Activated CD4-positive, alpha-beta T cell treated with anti-CD3 and anti-CD28 coated beads, Interleukin-2, amount 10 ng/mL, durations not matched to agents 24 days and 14 days (primary cell): ENCODE measurements at regions not wholly inside any gene's neighbourhood (a gene's known extent, or its start where the extent isn't known, plus 50 kb on each side); places are given as distances from the start of the nearest gene placed in this dataset.

Source experiments
- DNase-seq: peaks from one replicate; pipeline ENCODE4 v3.0.0; 2022
- H3K27ac Mint-ChIP-seq: one replicate; pipeline ENCODE4 v1.8.0; 2022; ENCODE audit warnings: mild to moderate bottlenecking, mixed read lengths
- H3K27me3 Mint-ChIP-seq: one replicate; pipeline ENCODE4 v1.8.0; 2022; ENCODE audit warnings: mixed read lengths
- H3K36me3 Mint-ChIP-seq: one replicate; pipeline ENCODE4 v1.8.0; 2022; ENCODE audit warnings: low read depth, mild to moderate bottlenecking, mixed read lengths
- H3K4me1 Mint-ChIP-seq: one replicate; pipeline ENCODE4 v1.8.0; 2021; ENCODE audit warnings: mixed read lengths
- H3K4me3 Mint-ChIP-seq: one replicate; pipeline ENCODE4 v1.8.0; 2022; ENCODE audit warnings: mild to moderate bottlenecking, moderate library complexity, mixed read lengths
- H3K9me3 Mint-ChIP-seq: one replicate; pipeline ENCODE4 v1.8.0; 2021; ENCODE audit warnings: mixed read lengths
- intact Hi-C: fragments of 100-400 bp; cut with micrococcal nuclease; formaldehyde crosslinking; loops from one replicate; pipeline ENCODE4 v1.15.1; 2023

DNA sequence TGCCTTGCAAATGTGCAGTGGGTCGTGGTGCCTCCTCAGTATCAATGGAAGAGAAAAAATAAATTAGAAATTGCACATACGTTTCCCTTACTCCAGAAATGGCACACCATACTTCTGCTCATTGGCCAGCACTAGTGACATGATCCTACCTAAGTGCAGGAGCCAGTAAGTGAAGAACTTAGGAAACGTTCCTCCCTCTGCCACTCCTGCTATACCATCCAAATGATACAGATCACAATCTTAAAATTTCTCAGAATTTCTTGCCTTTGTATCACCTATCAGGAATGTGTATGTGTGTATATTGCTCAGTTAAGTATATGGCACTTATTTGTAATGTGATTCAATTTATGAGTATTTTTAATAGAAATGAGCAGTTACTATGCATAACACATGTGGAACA is 237.0 kb upstream of the UBE2E3 start:
- DNase-seq, result no peak
- Mint-ChIP-seq H3K9me3 (no peaks in the 10 kb centered on the region), H3K27me3 (no peaks in the 10 kb centered on the region), H3K36me3 (no peaks in the 10 kb centered on the region), H3K27ac (no peak overlapping the region), H3K4me3 (no peak overlapping the region), H3K4me1 (no peaks in the 10 kb centered on the region)
- intact Hi-C loops, result no loop called here

DNA sequence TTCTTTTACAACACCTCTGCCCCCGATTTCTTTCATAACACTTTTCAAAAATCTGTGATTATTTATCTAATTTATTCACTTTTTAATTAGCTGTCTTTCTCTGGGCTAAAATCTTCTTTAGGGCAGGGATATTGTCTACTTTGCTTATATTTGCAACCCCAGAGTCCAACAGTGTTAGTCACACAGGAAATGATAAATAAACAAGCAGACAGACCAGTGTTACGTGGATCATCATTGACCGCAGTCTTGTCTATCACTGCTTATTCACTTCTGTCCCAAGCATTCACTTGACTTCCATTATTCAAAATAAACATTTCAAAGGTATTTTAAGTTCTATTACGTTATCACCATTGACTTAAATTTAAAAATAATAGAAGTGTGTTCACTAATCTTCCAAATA is 237.6 kb upstream of the UBE2E3 start:
- no peaks in the 10 kb centered on the region for H3K27me3 Mint-ChIP-seq
- DNase-seq, result no peak
- H3K36me3 Mint-ChIP-seq, result no peaks in the 10 kb centered on the region
- H3K9me3 Mint-ChIP-seq, result no peaks in the 10 kb centered on the region
- H3K4me3 Mint-ChIP-seq, result no peak overlapping the region
- H3K4me1 Mint-ChIP-seq, result no peaks in the 10 kb centered on the region
- intact Hi-C loops, result no loop called here
- no peak overlapping the region for H3K27ac Mint-ChIP-seq

DNA sequence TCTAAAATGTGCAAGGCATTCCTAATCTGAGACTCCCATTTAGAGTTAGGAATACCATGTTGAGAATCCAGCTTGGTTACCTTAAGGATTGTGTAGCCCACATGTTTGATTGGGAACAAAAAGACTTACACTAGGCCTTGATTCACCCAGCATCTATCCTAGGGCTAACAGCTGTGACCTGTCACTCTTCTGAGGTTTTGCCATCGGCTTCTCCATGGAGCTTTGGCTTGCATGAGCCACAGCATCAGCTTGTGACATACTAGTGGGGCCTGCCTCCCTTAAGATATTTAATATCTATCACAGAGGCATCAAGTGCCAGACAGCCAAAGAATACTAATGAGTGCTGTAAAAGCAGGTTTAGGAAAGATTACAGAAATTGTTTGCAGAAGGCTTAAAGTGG is 241.3 kb upstream of the UBE2E3 start:
- H3K27ac Mint-ChIP-seq, result no peak overlapping the region
- H3K9me3 Mint-ChIP-seq, result no peaks in the 10 kb centered on the region
- DNase-seq, result no peak
- no peaks in the 10 kb centered on the region for H3K4me1 Mint-ChIP-seq
- intact Hi-C loops, result no loop called here
- H3K27me3 Mint-ChIP-seq, result no peaks in the 10 kb centered on the region
- no peak overlapping the region for H3K4me3 Mint-ChIP-seq
- H3K36me3 Mint-ChIP-seq, result no peaks in the 10 kb centered on the region

DNA sequence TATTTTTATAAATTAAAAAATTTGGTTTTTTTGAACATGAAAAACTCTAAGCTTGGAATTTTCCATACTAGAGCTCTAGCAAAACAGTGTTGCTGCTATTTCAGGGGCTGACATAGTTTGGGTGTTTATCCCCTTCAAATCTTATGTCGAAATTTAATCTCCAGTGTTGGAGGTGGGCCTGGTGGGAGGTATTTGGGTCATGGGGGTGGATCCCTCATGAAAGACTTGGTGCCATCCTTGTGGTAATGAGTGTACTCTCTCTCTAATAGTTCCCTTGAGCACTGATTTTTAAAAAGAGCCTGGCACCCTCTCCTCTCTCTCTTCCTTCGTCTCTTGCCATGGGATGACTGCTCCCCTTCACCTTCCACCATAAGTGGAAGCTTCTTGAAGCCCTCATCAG is 244.6 kb upstream of the UBE2E3 start:
- no peaks in the 10 kb centered on the region for H3K9me3 Mint-ChIP-seq
- H3K4me3 Mint-ChIP-seq, result no peak overlapping the region
- no peak for DNase-seq
- H3K36me3 Mint-ChIP-seq, result no peaks in the 10 kb centered on the region
- H3K27ac Mint-ChIP-seq, result no peak overlapping the region
- intact Hi-C loops, result no loop called here
- peaks cover 2% of the 10 kb centered on the region for H3K27me3 Mint-ChIP-seq
- H3K4me1 Mint-ChIP-seq, result no peaks in the 10 kb centered on the region

DNA sequence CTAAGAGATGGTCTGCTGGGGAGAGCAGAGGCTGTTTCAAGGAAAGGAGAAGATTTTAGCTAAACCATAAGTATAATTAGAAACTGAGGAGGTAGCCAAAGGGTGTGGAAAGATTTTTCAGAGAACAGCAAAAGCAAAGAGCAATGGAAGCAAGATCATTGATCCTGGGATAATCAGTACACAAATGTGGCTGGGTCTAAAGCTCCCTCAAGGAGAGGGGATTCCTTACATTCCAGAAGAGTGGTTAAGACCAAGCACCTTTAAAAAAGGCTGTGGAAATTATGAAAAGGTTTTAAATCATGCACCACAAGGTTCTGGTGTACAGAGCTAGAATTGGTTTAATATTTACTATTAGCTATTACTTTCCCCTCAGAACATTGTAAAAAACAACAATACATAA is 246.0 kb upstream of the UBE2E3 start:
- H3K4me3 Mint-ChIP-seq, result no peak overlapping the region
- no peak overlapping the region for H3K27ac Mint-ChIP-seq
- no peaks in the 10 kb centered on the region for H3K9me3 Mint-ChIP-seq
- H3K27me3 Mint-ChIP-seq, result peaks cover 2% of the 10 kb centered on the region
- no peaks in the 10 kb centered on the region for H3K4me1 Mint-ChIP-seq
- intact Hi-C loops, result no loop called here
- no peak for DNase-seq
- no peaks in the 10 kb centered on the region for H3K36me3 Mint-ChIP-seq

DNA sequence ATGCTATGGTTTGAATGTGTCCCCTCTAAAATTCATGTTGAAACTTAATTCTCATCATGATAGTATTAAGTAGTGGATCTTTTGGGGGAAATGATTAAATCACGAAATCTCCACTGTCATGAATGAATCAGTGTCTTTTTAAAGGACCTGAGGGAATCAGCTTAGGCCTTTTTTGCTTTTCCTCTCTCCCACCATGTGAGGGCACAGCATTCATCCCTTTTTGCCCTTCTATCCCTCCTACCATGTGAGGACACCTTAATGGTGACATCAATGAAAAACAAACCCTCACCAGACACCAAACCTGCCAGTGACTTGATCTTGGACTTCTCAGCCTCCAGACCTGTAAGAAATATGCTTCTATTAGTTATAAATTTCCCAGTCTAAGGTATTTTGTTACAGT is 247.1 kb upstream of the UBE2E3 start:
- Mint-ChIP-seq H3K9me3 (no peaks in the 10 kb centered on the region), H3K4me3 (no peak overlapping the region), H3K4me1 (no peaks in the 10 kb centered on the region)

DNA sequence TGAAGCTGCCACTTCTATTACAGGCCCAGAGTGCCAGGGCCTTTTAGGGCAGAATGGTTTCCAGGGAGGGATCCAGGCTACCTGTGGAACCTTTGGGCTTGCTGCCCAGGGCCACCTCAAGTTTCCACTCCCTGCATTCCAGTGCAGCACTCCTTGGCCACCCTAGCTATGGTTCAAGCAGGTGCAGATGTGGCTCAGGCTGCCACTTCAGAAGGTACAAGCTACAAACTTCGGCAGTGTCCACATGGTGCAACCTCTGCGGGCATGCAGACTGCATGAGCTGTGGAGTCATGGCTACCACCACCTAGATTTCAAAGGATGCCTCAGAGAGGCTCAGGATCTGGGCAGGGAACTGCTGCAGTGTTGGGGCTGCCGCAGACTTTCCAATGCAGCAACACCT is 248.1 kb upstream of the UBE2E3 start:
- no peak for DNase-seq
- H3K4me3 Mint-ChIP-seq, result no peak overlapping the region
- no peaks in the 10 kb centered on the region for H3K4me1 Mint-ChIP-seq
- intact Hi-C loops, result no loop called here
- peaks cover 2% of the 10 kb centered on the region for H3K27me3 Mint-ChIP-seq
- no peaks in the 10 kb centered on the region for H3K9me3 Mint-ChIP-seq
- no peaks in the 10 kb centered on the region for H3K36me3 Mint-ChIP-seq
- no peak overlapping the region for H3K27ac Mint-ChIP-seq

More for the DNA sequence above, 247.1 kb upstream of the UBE2E3 start:
- no peak overlapping the region for H3K27ac Mint-ChIP-seq
- peaks cover 2% of the 10 kb centered on the region for H3K27me3 Mint-ChIP-seq
- H3K36me3 Mint-ChIP-seq, result no peaks in the 10 kb centered on the region
- no peak for DNase-seq
- intact Hi-C loops, result no loop called here

DNA sequence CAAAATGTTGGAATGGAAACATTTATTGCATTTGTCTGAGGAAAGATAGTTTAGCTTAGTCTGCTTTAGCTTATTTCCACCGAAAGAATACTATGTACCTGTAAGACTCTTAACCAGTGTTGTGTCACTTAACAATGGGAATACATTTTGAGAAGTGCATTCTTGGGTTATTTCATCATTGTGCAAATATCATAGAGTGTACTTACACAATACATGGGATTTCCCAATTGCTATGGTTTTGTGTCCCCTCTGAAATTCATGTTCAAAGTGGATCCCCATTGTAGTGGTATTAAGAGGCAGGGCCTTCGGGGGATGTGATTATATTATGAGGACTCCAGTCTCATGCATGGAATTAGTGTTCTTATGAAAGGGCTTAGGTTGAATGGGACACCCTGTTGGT is 249.4 kb upstream of the UBE2E3 start:
- no peaks in the 10 kb centered on the region for H3K36me3 Mint-ChIP-seq
- H3K27me3 Mint-ChIP-seq, result peaks cover 3% of the 10 kb centered on the region
- no peaks in the 10 kb centered on the region for H3K4me1 Mint-ChIP-seq
- no peak for DNase-seq
- intact Hi-C loops, result no loop called here
- H3K4me3 Mint-ChIP-seq, result no peak overlapping the region
- H3K9me3 Mint-ChIP-seq, result no peaks in the 10 kb centered on the region
- H3K27ac Mint-ChIP-seq, result no peak overlapping the region

DNA sequence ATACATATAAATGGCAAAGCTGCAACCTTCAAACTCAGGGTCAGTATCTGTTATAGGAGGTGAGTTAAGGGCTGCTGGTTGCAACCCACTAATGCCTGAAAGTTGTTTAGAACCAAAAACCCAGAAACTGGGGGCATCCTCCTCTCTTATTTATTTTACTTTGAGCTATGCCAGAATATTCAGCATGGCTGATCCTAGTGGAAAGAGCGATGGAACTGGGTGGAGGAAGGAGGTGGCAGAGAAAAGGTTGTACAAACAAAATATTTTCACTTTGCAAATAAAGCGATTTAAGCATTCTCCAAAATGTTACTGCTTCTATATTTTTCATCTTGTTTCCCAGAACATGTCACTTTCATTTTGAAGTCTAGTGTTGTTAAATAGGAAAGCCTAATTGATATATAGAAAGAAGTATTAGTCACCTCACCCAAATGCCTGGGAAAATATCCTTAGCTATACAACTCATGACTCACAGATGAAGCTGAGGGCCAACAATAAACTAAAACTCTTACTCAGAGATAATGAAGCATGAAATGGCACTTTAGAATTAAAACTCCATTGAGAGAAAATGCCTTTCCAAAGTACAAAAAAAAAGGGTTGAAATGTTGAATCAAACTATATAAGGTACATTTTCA is 251.4 kb upstream of the UBE2E3 start:
- no peaks in the 10 kb centered on the region for H3K9me3 Mint-ChIP-seq
- no peaks in the 10 kb centered on the region for H3K36me3 Mint-ChIP-seq
- no peak overlapping the region for H3K4me3 Mint-ChIP-seq
- H3K27me3 Mint-ChIP-seq, result peaks cover 3% of the 10 kb centered on the region
- intact Hi-C loops, result no loop called here
- DNase-seq, result no peak
- H3K27ac Mint-ChIP-seq, result no peak overlapping the region
- H3K4me1 Mint-ChIP-seq, result no peaks in the 10 kb centered on the region

DNA sequence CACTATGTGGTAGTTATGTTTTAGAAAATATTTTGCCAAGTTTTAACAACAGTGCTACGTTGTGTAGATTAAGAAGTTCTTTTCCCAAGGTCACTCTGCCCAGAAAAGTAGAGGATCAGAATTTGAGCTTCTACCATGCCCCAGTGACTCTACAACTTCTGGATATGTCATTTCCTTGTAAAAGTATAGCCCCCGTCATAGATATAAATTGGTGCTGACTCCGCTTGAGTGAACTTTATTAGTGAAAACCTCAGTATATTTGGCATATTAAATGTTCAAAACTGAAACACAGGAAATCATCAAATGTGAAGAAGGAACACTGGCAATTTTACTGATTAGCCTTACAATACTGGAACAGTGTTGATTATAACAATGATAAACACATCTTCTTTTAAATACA is 256.7 kb upstream of the UBE2E3 start:
- H3K27me3 Mint-ChIP-seq, result peaks cover 3% of the 10 kb centered on the region
- no peak for DNase-seq
- no peak overlapping the region for H3K27ac Mint-ChIP-seq
- no peaks in the 10 kb centered on the region for H3K36me3 Mint-ChIP-seq
- intact Hi-C loops, result no loop called here
- H3K9me3 Mint-ChIP-seq, result no peaks in the 10 kb centered on the region
- no peaks in the 10 kb centered on the region for H3K4me1 Mint-ChIP-seq
- no peak overlapping the region for H3K4me3 Mint-ChIP-seq

DNA sequence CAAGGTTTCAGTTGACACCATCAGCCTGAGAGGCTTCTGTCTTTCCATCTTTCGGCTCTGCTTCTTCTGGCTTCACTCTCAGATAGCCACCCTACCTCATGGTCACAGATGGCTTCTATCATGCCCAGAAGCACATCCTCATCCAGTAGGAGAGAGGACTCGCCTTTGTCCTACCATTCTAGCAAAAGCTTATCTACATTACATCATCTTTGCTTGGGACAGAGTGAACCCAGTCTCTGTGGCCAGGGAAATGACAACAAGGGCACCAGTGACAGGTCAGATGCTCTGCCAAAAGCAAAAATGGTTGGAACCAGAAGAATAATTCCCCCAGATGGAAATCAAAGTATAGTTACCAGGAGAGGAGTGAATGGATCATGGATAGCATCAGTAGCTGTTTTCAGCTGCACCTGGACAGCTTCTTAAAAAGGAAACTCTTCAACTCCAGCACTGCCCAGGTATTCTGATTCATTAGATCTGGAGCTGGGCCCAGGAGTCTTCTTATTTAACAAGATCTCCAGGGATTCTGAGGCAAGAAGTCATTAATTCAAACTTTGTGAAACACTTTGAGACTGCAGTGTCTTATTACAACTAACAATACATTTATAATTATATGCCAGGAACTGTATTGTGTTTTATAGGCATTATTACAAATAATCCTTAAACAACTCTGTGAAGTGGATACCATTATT is 257.7 kb upstream of the UBE2E3 start:
- Mint-ChIP-seq H3K27ac (no peak overlapping the region), H3K4me1 (no peaks in the 10 kb centered on the region)
- intact Hi-C loops, result no loop called here

DNA sequence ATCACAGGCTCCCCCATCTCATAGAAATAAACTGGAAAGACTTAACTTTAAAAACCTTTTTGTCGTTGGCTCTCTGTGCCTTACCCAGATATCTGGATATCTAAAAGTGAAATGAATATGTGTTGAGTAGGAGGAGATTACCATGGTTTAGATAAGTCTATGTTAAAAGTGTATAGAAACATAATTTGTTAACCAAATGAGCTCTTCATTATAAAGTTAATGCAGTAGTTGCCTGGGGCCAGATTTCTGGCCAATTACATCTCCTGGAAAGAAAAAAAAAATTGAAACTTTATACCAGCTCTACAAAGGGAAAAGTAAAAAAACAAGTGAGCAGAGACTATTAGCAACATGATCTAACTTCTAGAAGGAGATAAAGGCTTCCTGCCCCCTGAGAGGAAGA is 259.6 kb upstream of the UBE2E3 start:
- no peak overlapping the region for H3K27ac Mint-ChIP-seq
- H3K27me3 Mint-ChIP-seq, result peaks cover 1% of the 10 kb centered on the region
- intact Hi-C loops, result no loop called here
- no peaks in the 10 kb centered on the region for H3K36me3 Mint-ChIP-seq
- no peak for DNase-seq
- no peak overlapping the region for H3K4me3 Mint-ChIP-seq
- H3K4me1 Mint-ChIP-seq, result no peaks in the 10 kb centered on the region
- H3K9me3 Mint-ChIP-seq, result no peaks in the 10 kb centered on the region

More for the DNA sequence above, 257.7 kb upstream of the UBE2E3 start:
- Mint-ChIP-seq H3K9me3 (no peaks in the 10 kb centered on the region), H3K27me3 (peaks cover 3% of the 10 kb centered on the region), H3K36me3 (no peaks in the 10 kb centered on the region), H3K4me3 (no peak overlapping the region)
- no peak for DNase-seq

DNA sequence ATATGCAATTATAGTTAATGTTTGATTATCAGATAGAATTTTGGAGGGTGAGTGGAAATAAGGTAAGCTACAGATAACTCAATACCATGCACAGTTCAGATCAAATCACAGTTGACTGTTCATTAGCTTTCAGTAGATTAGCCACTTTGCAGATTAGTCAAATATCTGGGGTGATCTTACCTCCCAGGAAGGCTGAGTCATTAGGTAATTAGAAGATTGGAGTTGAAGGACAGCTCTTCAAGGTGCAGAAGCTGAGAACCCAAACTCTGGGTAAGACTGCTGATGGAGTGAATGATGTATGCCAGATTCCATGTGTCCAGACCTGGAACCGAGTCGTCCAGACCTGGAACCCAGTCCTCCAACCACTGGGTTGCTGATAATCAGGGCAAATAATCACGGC is 262.8 kb upstream of the UBE2E3 start:
- intact Hi-C loops, result no loop called here
- H3K27ac Mint-ChIP-seq, result no peak overlapping the region
- H3K9me3 Mint-ChIP-seq, result no peaks in the 10 kb centered on the region
- DNase-seq, result no peak
- H3K4me3 Mint-ChIP-seq, result no peak overlapping the region
- no peaks in the 10 kb centered on the region for H3K4me1 Mint-ChIP-seq
- H3K36me3 Mint-ChIP-seq, result no peaks in the 10 kb centered on the region
- peaks cover 2% of the 10 kb centered on the region for H3K27me3 Mint-ChIP-seq

DNA sequence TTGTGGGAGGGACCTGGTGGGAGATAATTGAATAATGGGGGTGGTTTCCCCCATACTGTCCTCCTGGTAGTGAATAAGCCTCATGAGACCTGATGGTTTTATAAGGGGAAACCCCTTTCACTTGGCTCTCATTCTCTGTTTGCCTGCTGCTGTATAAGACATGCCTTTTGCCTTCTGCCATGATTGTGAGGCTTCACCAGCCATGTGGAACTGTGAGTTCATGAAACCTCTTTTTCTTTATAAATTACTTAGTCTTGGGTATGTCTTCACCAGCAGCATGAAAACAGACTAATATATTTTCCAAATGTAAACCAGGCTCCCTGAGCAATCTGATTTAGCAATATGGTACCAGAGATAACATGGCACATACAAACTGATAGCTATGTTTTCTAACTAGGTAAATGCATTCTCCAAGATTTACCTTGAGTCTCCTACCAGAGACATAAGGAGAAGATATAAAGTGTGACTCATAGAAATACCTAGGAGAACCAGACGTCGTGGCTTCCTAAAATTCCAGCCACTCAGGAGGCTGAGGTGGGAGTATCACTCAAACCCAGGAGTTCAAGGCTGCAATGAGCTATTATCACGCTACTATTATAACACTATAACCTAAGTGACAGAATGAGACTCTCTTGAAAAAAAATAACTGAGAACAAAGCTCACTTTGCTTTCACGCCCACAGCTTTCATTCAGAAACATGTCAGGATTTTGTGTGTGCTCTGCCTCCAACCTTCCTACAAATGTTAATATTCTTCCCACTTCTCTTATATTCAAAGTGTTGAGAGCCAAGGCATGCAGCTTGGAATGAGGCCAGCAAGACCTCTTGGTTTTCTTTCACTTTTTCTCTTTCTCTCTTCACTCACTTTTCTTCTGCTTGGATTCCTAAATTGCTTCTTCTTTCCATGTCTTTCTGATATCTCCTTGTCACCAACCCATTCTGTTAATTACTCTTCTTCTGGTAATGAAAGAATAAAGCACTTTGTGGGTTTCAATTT is 263.9 kb upstream of the UBE2E3 start:
- Mint-ChIP-seq H3K27ac (no peak overlapping the region), H3K27me3 (peaks cover 2% of the 10 kb centered on the region), H3K4me3 (no peak overlapping the region), H3K4me1 (no peaks in the 10 kb centered on the region), H3K36me3 (no peaks in the 10 kb centered on the region), H3K9me3 (no peaks in the 10 kb centered on the region)
- intact Hi-C loops, result no loop called here
- no peak for DNase-seq
